22Rv1 (cell line): ENCODE measurements at regions not wholly inside any gene's neighbourhood (a gene's known extent, or its start where the extent isn't known, plus 50 kb on each side); places are given as distances from the start of the nearest gene placed in this dataset.

Source experiments
- H3K27ac ChIP-seq: fragments of 450-650 bp; 2 replicates; pipeline ENCODE4 v1.5.1; 2017
- CTCF ChIP-seq: fragments of 450-650 bp; IDR thresholded peaks from 2 replicates; pipeline ENCODE4 v1.5.1; 2017; ENCODE audit warnings: mild to moderate bottlenecking
- ZFX ChIP-seq: fragments of 450-650 bp; IDR thresholded peaks from 2 replicates; pipeline ENCODE4 v1.6.1; 2017; ENCODE audit warnings: antibody characterized with exemption, borderline replicate concordance

GRCh38 chr6:9204171-9204570 is 768.8 kb upstream of the SLC35B3 start:
- TF ChIP-seq ZFX (no peak), CTCF (no peak)
- H3K27ac ChIP-seq, result no peak overlapping the region

GRCh38 chr6:9200712-9201111 is 765.4 kb upstream of the SLC35B3 start:
- no peak overlapping the region for H3K27ac ChIP-seq
- TF ChIP-seq CTCF, result no peak
- no peak for TF ChIP-seq ZFX

GRCh38 chr6:9197726-9198125 is 762.4 kb upstream of the SLC35B3 start:
- H3K27ac ChIP-seq, result no peak overlapping the region
- no peak for TF ChIP-seq CTCF

- TF ChIP-seq CTCF, result no peak
- no peak for TF ChIP-seq ZFX
- no peak overlapping the region for H3K27ac ChIP-seq
These were observed 760.0 kb upstream of the SLC35B3 start for GRCh38 chr6:9195322-9195721.

GRCh38 chr6:9192405-9192909 is 757.1 kb upstream of the SLC35B3 start:
- no peak for TF ChIP-seq CTCF
- no peak for TF ChIP-seq ZFX
- H3K27ac ChIP-seq, result no peak overlapping the region

GRCh38 chr6:9186148-9186547 is 750.8 kb upstream of the SLC35B3 start:
- TF ChIP-seq CTCF, result no peak
- TF ChIP-seq ZFX, result no peak
- no peak overlapping the region for H3K27ac ChIP-seq

- no peak overlapping the region for H3K27ac ChIP-seq
- TF ChIP-seq CTCF, result no peak
- TF ChIP-seq ZFX, result no peak
These were observed 742.7 kb upstream of the SLC35B3 start for GRCh38 chr6:9178071-9178470.
